ENCODE measurements at regions not wholly inside any gene's neighbourhood (a gene's known extent, or its start where the extent isn't known, plus 50 kb on each side); places are given as distances from the start of the nearest gene placed in this dataset.

- Histone ChIP-seq H3K79me2 (ENCODE audit: control insufficient read depth, insufficient read depth, low read length) (no peaks in the 10 kb centered on the region), H2AFZ (ENCODE audit: control insufficient read depth, low read length) (no peak overlapping the region), H3K4me3 (ENCODE audit: control insufficient read depth in 2 of 3, extremely low read depth in 1 of 3, insufficient read depth in 2 of 3, low read depth in 1 of 3, low read length in 3 of 3) (no peak overlapping the region), H3K4me1 (ENCODE audit: control insufficient read depth, extremely low read depth, insufficient read depth, low read length) (peaks cover 3% of the 10 kb centered on the region), H3K27ac (ENCODE audit: control insufficient read depth, insufficient read depth, low read length) (no peak overlapping the region), H3K27me3 (ENCODE audit: control insufficient read depth, extremely low read depth, insufficient read depth, low read length) (no peaks in the 10 kb centered on the region), H3K9me1 (ENCODE audit: control insufficient read depth, extremely low read depth, insufficient read depth, low read length) (no peaks in the 10 kb centered on the region), H3K9me3 (ENCODE audit: control insufficient read depth, low read depth, low read length) (no peaks in the 10 kb centered on the region), H3K9ac (ENCODE audit: control insufficient read depth, extremely low read depth, insufficient read depth, low read length) (no peak overlapping the region), H4K20me1 (ENCODE audit: control insufficient read depth, extremely low read depth, insufficient read depth, low read length) (no peaks in the 10 kb centered on the region), H3K4me2 (ENCODE audit: control insufficient read depth, extremely low read depth, insufficient read depth, low read depth, low read length) (no peak overlapping the region), H3K36me3 (ENCODE audit: control insufficient read depth in 2 of 2, extremely low read depth in 1 of 2, insufficient read depth in 2 of 2, low read length in 2 of 2) (no peaks in the 10 kb centered on the region)
- no peak for FAIRE-seq
- no peak for DNase-seq (ENCODE audit: low read depth, low spot score)
- dilution Hi-C loops (cut with MboI; ENCODE audit: extremely low pct_ligation_motif_present, low sequenced_read_pairs): no loop called here
- TF ChIP-seq EZH2 (IDR thresholded peaks at IDR 0.05; ENCODE audit: low read length) (no peak), CTCF (optimal IDR thresholded peaks at IDR 0.05 in 1 of 3, IDR thresholded peaks at IDR 0.05 in 1 of 3, conservative IDR thresholded peaks at IDR 0.05 in 1 of 3; ENCODE audit: extremely low read depth in 1 of 3, insufficient read depth in 2 of 3, low read length in 3 of 3) (no peak)
Observed at GRCh38 chr7:33837356-33837851, 67.9 kb upstream of the BMPER start.

GRCh38 chr7:33841031-33841430, 64.3 kb upstream of the BMPER start:
- Histone ChIP-seq H3K27me3 (ENCODE audit: control insufficient read depth, extremely low read depth, insufficient read depth, low read length) (no peaks in the 10 kb centered on the region), H3K79me2 (ENCODE audit: control insufficient read depth, insufficient read depth, low read length) (no peaks in the 10 kb centered on the region), H3K27ac (ENCODE audit: control insufficient read depth, insufficient read depth, low read length) (no peak overlapping the region), H3K9ac (ENCODE audit: control insufficient read depth, extremely low read depth, insufficient read depth, low read length) (no peak overlapping the region), H3K9me3 (ENCODE audit: control insufficient read depth, low read depth, low read length) (no peaks in the 10 kb centered on the region), H4K20me1 (ENCODE audit: control insufficient read depth, extremely low read depth, insufficient read depth, low read length) (no peaks in the 10 kb centered on the region), H3K36me3 (ENCODE audit: control insufficient read depth in 2 of 2, extremely low read depth in 1 of 2, insufficient read depth in 2 of 2, low read length in 2 of 2) (no peaks in the 10 kb centered on the region), H3K4me2 (ENCODE audit: control insufficient read depth, extremely low read depth, insufficient read depth, low read depth, low read length) (no peak overlapping the region), H3K9me1 (ENCODE audit: control insufficient read depth, extremely low read depth, insufficient read depth, low read length) (no peaks in the 10 kb centered on the region), H3K4me1 (ENCODE audit: control insufficient read depth, extremely low read depth, insufficient read depth, low read length) (peaks cover 3% of the 10 kb centered on the region), H3K4me3 (ENCODE audit: control insufficient read depth in 2 of 3, extremely low read depth in 1 of 3, insufficient read depth in 2 of 3, low read depth in 1 of 3, low read length in 3 of 3) (no peak overlapping the region), H2AFZ (ENCODE audit: control insufficient read depth, low read length) (no peak overlapping the region)
- FAIRE-seq (peak; percentile 48), DNase-seq (ENCODE audit: low read depth, low spot score) (no peak)
- TF ChIP-seq EZH2 (IDR thresholded peaks at IDR 0.05; ENCODE audit: low read length) (no peak), CTCF (optimal IDR thresholded peaks at IDR 0.05 in 1 of 3, IDR thresholded peaks at IDR 0.05 in 1 of 3, conservative IDR thresholded peaks at IDR 0.05 in 1 of 3; ENCODE audit: extremely low read depth in 1 of 3, insufficient read depth in 2 of 3, low read length in 3 of 3) (no peak)
- dilution Hi-C loops (cut with MboI; ENCODE audit: extremely low pct_ligation_motif_present, low sequenced_read_pairs): no loop called here

All from keratinocyte (primary cell).